H1 (cell line): ENCODE measurements at regions not wholly inside any gene's neighbourhood (a gene's known extent, or its start where the extent isn't known, plus 50 kb on each side); places are given as distances from the start of the nearest gene placed in this dataset.

Experiments used
- ATF2 ChIP-seq: IDR thresholded peaks from 2 replicates; pipeline ENCODE4 v1.6.1; 2012; ENCODE audit warnings: low read length, inconsistent platforms
- CHD1 ChIP-seq: IDR thresholded peaks from 2 replicates; pipeline ENCODE4 v1.6.1; 2012; ENCODE audit warnings: low read depth, low read length, improper control_type of control experiment
- EZH2 ChIP-seq: fragments of 200-600 bp; sonication (generic); IDR thresholded peaks from 2 replicates; pipeline ENCODE4 v1.7.1; 2012; ENCODE audit warnings: low read depth, mild to moderate bottlenecking, moderate library complexity, low read length, inconsistent platforms; ENCODE audit not compliant: severe bottlenecking
- HDAC2 ChIP-seq, 2 experiments: fragments of 300-600 bp in 1 of 2; sonication (generic) in 1 of 2; IDR thresholded peaks; 2 replicates each; pipeline ENCODE4 v1.6.1; 2011 to 2012; ENCODE audit warnings: low read depth in 2 of 2, low read length in 2 of 2, mild to moderate bottlenecking in 2 of 2, moderate library complexity in 2 of 2, borderline replicate concordance in 1 of 2, inconsistent platforms in 1 of 2
- JUN ChIP-seq: IDR thresholded peaks from 2 replicates; pipeline ENCODE4 v1.6.1; 2011; ENCODE audit warnings: low read depth, mild to moderate bottlenecking, improper control_type of control experiment, low read length
- POLR2AphosphoS5 ChIP-seq: IDR thresholded peaks from 2 replicates; pipeline ENCODE4 v1.6.1; 2011; ENCODE audit warnings: low read depth, low read length
- SIX5 ChIP-seq: IDR thresholded peaks from 2 replicates; pipeline ENCODE4 v1.6.1; 2011; ENCODE audit warnings: mild to moderate bottlenecking, low read depth, low read length
- SP2 ChIP-seq: IDR thresholded peaks from 2 replicates; pipeline ENCODE4 v1.6.1; 2012; ENCODE audit warnings: mild to moderate bottlenecking, low read length, inconsistent platforms

GRCh38 chr5:106311230-106311915 is 1359.4 kb downstream of the EFNA5 start (continued):
- TF ChIP-seq SP2: no peak
- no peak for TF ChIP-seq EZH2
- no peak for TF ChIP-seq ATF2
- TF ChIP-seq SIX5: no peak
- no peak for TF ChIP-seq HDAC2 (IDR thresholded peaks at IDR 0.05; ENCODE audit: borderline replicate concordance in 1 of 2, low read depth in 2 of 2, low read length in 2 of 2)
- no peak for TF ChIP-seq CHD1
- TF ChIP-seq JUN: no peak
- TF ChIP-seq POLR2AphosphoS5: no peak
- TF ChIP-seq, all 59 proteins: peak for 0
